HG02852 (cell line): ENCODE measurements at regions not wholly inside any gene's neighbourhood (a gene's known extent, or its start where the extent isn't known, plus 50 kb on each side); places are given as distances from the start of the nearest gene placed in this dataset.

ENCODE experiments used
- ATAC-seq: cut with Tn5 transposase; IDR thresholded peaks from one replicate; pipeline ENCODE4 v1.9.1; 2021; ENCODE audit warnings: mild to moderate bottlenecking, moderate library complexity; ENCODE audit not compliant: unreplicated experiment

- no peak for ATAC-seq
These were observed 209.1 kb upstream of the MTPN start for GRCh38 chr7:136186281-136186680.

DNA sequence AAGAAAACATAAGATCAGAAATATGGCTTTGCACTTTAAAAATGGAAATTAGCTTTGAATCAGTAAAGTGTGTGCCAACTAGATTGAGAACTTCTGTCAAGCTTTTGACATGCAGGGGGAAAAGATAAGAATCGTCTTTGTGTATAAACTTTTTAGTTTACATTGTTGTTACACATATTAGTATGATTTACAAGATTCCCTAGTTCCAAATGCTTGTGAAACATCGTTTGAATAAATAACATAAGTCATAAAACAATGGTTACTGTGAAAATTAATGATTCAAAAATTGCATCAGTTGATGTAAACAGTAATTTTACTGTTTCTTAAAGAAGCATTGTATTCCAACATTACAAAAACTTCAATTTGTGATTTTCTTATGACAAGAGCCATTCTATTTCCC lies 207.6 kb upstream of the MTPN start:
- no peak for ATAC-seq

DNA sequence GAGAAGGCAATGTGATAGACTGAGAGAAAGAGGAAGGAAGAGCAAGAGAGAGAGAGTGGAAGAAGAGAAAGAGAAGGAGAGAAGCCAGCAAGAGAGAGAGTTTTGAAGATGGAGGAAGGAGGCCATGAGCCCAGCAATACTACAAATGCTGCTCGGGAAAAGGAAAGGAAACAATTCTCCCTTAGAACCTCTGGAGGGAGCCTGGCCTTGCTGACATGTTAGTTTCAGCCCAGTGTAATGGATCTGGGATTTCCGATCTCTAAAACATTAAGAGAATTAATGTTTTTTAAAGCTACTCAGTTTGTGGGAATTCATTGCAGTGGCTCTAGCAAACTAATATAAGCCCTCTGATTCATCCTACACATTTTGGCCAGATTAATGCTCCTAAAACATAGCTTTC lies 206.8 kb upstream of the MTPN start:
- no peak for ATAC-seq

DNA sequence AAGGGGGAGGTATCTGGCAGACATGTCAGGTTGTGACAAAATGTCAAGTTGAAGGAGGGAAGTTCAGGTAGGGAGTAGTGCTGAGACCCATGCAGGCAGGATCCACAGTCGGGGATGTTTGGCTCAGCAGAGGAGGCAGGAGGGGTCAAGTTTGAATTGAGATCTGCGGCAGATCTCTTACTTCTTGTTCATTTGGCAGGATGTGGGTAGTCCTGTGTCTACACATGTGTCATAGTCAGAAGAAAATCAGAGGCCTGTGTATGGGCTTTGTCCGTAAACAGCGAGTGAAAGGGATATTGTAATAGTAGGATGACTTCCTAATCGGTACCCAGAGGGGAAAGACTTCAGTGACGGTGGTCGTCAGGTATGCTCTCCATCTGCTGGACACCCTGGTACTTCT lies 203.8 kb upstream of the MTPN start:
- no peak for ATAC-seq

GRCh38 chr7:136179851-136180721 lies 202.9 kb upstream of the MTPN start:
- ATAC-seq: no peak

GRCh38 chr7:136179154-136179553 lies 202.0 kb upstream of the MTPN start:
- no peak for ATAC-seq

GRCh38 chr7:136174477-136175125 lies 197.4 kb upstream of the MTPN start:
- ATAC-seq: no peak

GRCh38 chr7:136173874-136174273 lies 196.7 kb upstream of the MTPN start:
- no peak for ATAC-seq

DNA sequence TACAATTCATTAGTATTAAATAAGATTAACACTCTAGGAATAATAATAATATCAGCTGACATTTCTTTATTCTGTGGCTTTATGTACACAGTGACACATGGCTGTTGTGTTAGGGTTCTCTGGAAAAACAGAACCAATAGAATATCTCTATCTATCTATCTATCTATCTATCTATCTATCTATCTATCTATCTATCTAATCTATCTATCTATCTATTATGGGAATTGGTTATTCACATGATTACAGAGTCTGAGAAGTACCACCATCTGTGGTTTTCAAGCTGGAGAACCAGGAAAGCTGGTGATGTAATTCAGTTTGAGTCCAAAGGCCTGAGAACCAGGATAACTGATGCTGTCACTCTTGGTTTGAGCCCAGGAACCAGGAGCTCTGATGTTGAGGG lies 194.1 kb upstream of the MTPN start:
- ATAC-seq: no peak

- no peak for ATAC-seq
These were observed 191.7 kb upstream of the MTPN start for GRCh38 chr7:136168821-136169220.

DNA sequence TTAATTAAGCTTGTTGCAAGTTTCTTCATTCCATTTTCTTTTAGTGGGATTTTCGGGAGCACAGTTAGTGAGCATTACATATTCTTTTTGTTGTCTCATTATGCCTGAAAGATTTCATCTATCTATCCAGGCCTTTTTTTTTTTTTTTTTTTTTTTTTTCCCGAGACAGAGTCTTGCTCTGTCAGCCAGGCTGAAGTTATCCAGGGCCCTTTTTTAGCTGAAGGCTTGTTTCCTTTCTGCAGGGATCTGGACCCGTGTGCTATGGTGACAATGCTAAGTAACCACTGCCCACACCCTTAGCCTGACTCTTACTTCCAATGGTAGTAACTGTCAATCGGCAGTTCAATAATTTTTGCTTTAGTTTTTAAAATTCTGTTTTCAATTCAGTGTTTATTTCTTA lies 190.8 kb upstream of the MTPN start:
- no peak for ATAC-seq

DNA sequence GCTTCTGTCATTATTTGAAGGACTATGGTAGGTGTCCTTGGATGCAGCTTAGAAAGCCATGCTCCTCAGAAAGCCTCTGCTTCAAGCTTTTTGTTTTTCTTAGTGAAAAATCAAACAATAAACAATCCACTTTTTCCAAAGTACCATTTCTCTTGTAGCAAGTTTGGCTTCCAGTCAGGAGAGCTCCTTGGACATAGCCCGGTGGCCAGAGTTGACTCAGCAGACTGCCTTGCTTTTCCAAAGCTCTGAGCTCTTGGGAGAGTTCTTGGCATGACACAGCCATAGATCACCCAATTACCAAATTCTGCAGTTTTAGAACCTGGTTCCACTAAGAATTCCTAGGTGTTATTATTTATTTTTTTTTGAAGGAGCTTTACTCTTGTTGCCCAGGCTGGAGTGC lies 189.4 kb upstream of the MTPN start:
- ATAC-seq: no peak

- no peak for ATAC-seq
These were observed 186.2 kb upstream of the MTPN start for GRCh38 chr7:136163340-136163801.

- no peak for ATAC-seq
These were observed 173.2 kb upstream of the MTPN start for GRCh38 chr7:136150311-136150710.

GRCh38 chr7:136148920-136149319 lies 171.8 kb upstream of the MTPN start:
- ATAC-seq: no peak

DNA sequence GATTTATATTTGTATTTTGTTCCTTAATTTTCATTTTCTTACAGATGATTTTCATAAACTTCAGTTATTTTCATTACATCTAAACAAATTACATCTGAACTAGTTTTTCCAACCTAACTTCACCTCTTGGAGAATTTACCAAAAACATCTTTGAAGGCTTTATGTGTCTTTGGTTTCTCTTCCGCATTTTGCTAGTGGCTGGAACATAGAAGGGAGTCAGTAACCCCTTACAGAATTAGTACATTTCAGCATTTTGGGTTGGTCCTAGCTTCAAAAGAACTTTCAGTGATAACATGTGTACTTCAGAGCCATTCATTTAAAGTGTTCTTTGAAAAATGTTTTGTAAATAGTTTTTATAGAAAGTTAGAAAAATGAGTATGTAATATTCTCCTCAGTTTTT lies 169.8 kb upstream of the MTPN start:
- ATAC-seq: no peak

GRCh38 chr7:136144182-136144581 lies 167.0 kb upstream of the MTPN start:
- ATAC-seq: no peak

DNA sequence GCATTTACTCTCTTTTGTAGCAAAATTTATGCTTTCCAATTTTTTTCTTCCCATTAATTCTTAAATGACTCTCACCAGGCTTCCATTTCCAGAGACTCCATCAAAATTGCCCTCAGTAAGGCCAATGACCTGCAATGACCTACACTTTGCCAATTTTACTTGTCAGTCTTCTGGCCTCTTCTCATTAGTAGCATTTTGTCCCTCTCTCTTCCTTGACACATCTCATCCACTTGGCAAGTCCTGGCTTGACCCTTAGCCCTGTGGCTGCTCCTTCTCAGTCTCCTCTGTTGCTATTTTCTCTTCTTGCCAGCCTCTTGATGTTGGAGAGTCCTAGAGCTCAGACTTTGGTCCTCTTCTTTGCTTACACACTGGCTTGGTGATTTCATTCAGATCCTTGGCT lies 166.1 kb upstream of the MTPN start:
- no peak for ATAC-seq

DNA sequence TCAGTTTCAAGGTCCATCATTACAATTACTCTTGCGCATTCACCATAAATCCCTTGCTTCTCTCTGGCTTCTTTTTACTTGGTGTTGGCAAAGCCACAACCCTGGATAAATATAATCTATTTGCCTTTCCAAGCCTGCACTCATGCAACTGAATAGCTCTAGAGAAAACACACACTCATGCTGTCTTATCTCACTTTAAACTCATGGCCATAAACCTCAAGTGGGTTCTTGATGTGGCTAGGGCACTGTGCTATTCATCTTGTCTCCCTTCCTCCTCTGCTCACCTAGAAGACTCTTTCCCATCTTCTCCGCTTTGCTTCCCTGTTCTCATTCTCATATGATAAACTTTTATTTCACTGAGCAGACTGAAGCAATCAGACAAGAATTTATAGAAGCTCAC lies 165.4 kb upstream of the MTPN start:
- ATAC-seq: no peak

DNA sequence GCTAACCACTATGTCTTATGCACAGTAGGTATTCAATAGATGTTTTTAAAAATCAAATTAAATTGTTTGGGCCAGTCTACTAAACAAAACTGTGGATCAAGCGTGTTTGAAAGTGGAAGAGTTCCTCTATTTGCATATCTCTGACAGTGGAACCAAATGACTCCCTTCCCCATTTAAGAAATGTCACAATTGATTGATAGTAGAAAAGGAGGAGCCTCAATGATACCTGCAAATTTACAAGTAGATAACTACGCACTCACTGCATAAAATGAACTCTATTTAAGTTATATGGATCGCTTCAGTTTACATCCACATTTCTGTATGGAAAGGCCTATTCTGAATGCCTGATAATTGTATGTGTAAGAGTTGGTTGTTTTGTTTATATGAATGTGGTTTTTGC lies 163.3 kb upstream of the MTPN start:
- ATAC-seq: no peak

DNA sequence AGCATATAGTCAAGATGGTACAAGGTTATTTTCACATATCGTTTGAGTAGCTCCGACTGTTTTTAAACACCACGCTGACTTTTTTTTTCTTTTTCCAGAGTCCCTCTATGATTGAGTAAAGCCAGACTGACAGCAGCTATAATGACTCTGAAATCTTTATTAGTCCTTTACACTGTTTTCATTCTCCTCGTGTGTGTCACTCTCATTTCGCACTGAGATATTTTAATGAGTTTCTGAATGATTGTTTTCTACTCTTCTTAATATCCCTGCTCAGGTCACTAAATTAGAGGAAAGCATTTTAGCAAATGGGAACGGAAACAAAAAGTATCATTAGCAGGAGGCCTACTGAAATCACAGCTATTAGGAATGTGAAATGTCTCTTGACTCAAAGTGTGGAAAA lies 162.3 kb upstream of the MTPN start:
- no peak for ATAC-seq

DNA sequence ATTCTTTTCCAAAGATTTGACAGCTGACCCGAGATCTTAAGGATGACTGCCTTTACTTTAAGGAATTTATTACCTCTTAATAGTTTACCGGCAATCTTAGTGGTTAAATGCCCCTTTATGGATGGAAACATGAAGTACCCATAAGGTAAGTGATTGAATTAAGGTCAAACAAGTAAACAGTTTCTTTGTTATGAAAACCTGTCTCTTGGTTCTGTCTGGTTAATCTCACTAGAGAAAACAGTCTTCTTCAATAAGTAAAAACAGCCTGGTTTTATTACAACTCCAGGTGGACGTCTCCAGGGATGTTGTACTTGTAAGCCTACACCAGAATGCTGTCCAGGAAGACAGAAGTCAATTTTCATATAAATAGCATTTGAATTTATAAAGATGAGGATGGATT lies 161.8 kb upstream of the MTPN start:
- ATAC-seq: no peak
